ENCODE measurements at regions not wholly inside any gene's neighbourhood (a gene's known extent, or its start where the extent isn't known, plus 50 kb on each side); places are given as distances from the start of the nearest gene placed in this dataset.
"Not testable (repeated sequence)": the region's sequence is repeated elsewhere in the genome, so short reads cannot be mapped to it uniquely, and the experiment has no call there.

DNA sequence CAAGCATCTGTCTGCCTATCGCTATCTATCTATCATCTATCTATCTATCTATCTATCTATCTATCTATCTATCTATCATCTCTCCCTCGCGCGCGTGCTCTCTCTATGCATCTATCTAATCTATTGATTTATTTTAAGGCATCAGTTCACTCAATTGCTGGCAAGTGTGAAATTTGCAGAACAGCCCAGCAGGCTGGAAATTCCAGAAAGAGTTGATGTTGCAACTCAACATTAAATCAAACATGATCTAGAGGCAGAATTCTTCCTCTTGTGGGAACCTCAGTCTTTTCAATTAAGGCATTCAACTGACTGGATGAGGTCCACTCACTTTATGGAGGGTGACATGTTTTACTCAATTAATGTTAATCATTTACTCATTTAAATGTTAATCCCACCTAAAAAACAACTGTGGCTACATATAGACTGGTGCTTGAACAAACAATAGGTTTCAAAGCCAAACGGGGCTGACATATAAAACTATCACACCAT lies 1210.8 kb downstream of the GALC start:
- no peak for DNase-seq (ENCODE audit: low read depth, low spot score)
- CTCF ChIA-PET, result no interaction called here
- POLR2A ChIA-PET, result no interaction called here
- H3K4me3 ChIP-seq (ENCODE audit: low read depth, low read length), result no peak overlapping the region
- TF ChIP-seq, protein P1, sequence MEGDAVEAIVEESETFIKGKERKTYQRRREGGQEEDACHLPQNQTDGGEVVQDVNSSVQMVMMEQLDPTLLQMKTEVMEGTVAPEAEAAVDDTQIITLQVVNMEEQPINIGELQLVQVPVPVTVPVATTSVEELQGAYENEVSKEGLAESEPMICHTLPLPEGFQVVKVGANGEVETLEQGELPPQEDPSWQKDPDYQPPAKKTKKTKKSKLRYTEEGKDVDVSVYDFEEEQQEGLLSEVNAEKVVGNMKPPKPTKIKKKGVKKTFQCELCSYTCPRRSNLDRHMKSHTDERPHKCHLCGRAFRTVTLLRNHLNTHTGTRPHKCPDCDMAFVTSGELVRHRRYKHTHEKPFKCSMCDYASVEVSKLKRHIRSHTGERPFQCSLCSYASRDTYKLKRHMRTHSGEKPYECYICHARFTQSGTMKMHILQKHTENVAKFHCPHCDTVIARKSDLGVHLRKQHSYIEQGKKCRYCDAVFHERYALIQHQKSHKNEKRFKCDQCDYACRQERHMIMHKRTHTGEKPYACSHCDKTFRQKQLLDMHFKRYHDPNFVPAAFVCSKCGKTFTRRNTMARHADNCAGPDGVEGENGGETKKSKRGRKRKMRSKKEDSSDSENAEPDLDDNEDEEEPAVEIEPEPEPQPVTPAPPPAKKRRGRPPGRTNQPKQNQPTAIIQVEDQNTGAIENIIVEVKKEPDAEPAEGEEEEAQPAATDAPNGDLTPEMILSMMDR (IDR thresholded peaks at IDR 0.05; ENCODE audit: insufficient read depth, low read length, missing control alignments), result no peak

DNA sequence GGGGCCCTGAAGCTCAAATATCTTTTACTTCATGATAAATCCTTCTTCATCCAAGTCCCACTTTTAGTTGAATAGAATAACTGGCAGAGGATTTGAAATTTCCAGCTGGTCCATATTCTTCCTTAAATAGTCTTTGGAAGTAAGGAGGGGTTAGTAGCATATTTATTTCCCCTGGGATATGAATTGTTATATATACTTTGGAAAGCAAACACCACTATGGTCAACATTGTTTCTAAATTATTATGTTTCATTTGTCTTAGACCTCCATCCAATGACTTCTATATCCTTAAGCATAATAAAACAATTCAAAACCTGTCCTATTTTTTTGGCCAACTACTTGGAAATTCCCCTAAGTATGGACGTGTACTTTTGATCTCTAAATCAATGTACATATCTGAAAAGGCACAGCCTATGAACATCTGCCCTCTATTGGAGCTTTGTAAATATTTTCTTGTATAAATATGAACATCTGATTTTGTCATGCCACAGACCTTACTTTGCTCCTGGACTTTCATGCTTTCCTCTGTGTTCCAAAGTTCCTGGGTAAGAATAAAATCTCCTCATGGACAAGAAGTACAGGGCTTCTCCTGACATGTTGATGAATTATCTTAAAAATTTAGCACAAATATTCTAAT lies 1212.0 kb downstream of the GALC start:
- ChIA-PET POLR2A (no interaction called here), CTCF (interaction anchor here (1.6 kb wide), 1 partner anchor 13 kb away, joined by 5 read pairs; no protein-coding TSS in a partner anchor)
- TF ChIP-seq, protein P1 (IDR thresholded peaks at IDR 0.05; ENCODE audit: insufficient read depth, low read length, missing control alignments), result no peak
- DNase-seq (ENCODE audit: low read depth, low spot score), result no peak
- H3K4me3 ChIP-seq (ENCODE audit: low read depth, low read length), result no peak overlapping the region

DNA sequence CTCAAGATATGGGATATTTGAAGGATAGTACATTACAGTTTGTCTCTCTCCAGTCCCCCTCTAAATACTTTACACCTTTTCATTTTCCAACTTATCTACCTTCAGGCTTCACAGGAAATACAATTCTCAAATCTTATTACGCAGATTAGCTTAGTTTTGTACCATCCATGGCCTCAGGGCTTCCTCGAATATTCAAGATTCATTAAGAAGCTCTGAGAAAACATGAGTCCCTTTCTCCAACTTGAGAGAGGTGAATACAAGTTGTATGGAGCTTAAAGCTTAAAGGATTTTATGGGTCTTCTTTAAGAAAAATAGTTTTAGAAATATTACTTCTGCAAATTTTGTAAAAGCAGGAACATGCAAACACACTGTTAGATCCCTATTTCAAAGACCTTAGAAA lies 1212.5 kb downstream of the GALC start:
- H3K4me3 ChIP-seq (ENCODE audit: low read depth, low read length), result no peak overlapping the region
- POLR2A ChIA-PET, result no interaction called here
- TF ChIP-seq, protein P1 (IDR thresholded peaks at IDR 0.05; ENCODE audit: insufficient read depth, low read length, missing control alignments), result no peak
- CTCF ChIA-PET, result interaction anchor here (1.6 kb wide), 1 partner anchor 14 kb away, joined by 5 read pairs; no protein-coding TSS in a partner anchor
- no peak for DNase-seq (ENCODE audit: low read depth, low spot score)

DNA sequence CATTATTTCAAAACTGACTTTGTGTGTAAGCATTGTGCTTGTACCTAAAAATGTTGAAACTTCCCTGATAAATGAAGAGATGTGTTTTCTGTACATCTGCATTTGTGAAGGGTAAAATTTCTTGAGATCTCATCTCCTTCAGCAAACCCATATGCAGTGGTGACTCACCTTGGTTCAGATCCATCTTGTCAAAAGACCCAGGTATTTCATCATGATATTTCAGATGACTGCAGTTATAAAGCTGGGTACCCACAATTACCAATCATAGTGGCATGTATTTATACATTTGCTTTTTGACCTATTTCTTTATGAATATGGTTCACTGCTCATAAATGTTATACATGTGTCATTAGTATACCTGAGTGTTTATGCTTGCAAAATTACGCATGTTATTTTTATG lies 1213.6 kb downstream of the GALC start:
- ChIA-PET POLR2A (no interaction called here), CTCF (no interaction called here)
- no peak for DNase-seq (ENCODE audit: low read depth, low spot score)
- no peak overlapping the region for H3K4me3 ChIP-seq (ENCODE audit: low read depth, low read length)
- TF ChIP-seq, protein P1 (IDR thresholded peaks at IDR 0.05; ENCODE audit: insufficient read depth, low read length, missing control alignments), result no peak

DNA sequence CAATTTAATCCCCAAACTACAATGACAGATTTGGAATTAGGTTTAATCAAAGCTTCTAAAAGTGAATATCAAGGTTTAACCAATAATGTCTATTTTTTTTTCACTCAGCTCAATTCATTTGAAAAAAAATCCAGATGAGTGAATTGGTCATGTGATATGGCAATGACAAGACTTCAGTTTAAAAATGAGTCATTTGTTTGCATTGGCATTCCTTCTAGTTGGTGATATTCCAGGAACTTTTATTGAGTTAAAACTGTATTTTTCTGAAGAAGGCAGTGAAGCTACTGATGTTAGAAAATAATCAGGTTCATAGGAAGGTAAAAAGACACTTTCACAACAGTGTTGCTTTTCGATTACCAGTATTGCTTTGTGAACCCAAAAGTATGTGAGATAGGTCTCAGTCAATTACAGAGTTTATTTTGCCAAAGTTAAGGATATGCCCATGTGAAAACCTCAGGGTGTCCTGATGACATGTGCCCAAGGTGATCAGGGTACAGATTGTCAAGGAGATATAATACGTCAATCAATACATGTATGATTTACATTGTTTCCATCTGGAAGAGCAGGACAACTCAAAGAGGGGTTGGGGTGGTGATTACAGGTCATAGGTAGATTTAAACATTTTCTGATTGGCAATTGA lies 1214.9 kb downstream of the GALC start:
- DNase-seq (ENCODE audit: low read depth, low spot score), result peak; percentile 55
- no peak overlapping the region for H3K4me3 ChIP-seq (ENCODE audit: low read depth, low read length)
- POLR2A ChIA-PET, result interaction anchor here (0.7 kb wide), 1 partner anchor 9 kb away, joined by 4 read pairs; no protein-coding TSS in a partner anchor
- CTCF ChIA-PET, result no interaction called here
- TF ChIP-seq, protein P1 (IDR thresholded peaks at IDR 0.05; ENCODE audit: insufficient read depth, low read length, missing control alignments), result no peak

DNA sequence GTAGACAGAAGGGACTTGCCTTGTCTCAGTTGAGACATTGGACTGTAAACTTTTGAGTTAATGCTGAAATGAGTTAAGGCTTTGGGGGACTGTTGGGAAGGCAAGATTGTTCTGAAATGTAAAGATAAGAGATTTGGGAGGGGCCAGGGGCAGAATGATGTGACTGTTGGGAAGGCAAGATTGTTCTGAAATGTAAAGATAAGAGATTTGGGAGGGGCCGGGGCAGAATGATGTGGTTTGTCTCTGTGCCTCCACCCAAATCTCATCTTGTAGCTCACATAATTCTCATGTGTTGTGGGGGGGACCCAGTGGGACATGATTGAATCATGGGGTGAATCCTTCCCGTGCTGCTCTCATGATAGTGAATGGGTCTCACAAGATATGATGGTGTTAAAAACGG lies 1217.1 kb downstream of the GALC start:
- CTCF ChIA-PET; DNase-seq (ENCODE audit: low read depth, low spot score); POLR2A ChIA-PET; H3K4me3 ChIP-seq (ENCODE audit: low read depth, low read length): not testable (repeated sequence)

Data from AG04449 (cell line).